ENCODE measurements at regions not wholly inside any gene's neighbourhood (a gene's known extent, or its start where the extent isn't known, plus 50 kb on each side); places are given as distances from the start of the nearest gene placed in this dataset.

- TF ChIP-seq CTCF (IDR thresholded peaks at IDR 0.05; ENCODE audit: insufficient read depth, low read length), result no peak
- TF ChIP-seq GABPA (IDR thresholded peaks at IDR 0.05; ENCODE audit: low read depth), result no peak
- no peak for TF ChIP-seq REST (IDR thresholded peaks at IDR 0.05; ENCODE audit: insufficient replicate concordance, low read depth)
- TF ChIP-seq SPI1 (IDR thresholded peaks at IDR 0.05; ENCODE audit: borderline replicate concordance, low read depth), result no peak
- TF ChIP-seq POLR2AphosphoS5 (IDR thresholded peaks at IDR 0.05; ENCODE audit: low read depth), result no peak
- H3K27ac ChIP-seq (replicated peaks), result no peak overlapping the region
- no peak for DNase-seq (ENCODE audit: low read depth in 1 of 2, low spot score in 1 of 2)
- no peaks in the 10 kb centered on the region for H3K27me3 ChIP-seq (ENCODE audit: insufficient read depth, poor library complexity, severe bottlenecking)
- no peak overlapping the region for H3K4me3 ChIP-seq (replicated peaks; ENCODE audit: insufficient read depth, low read length)
These were observed 507.3 kb upstream of the ARID1B start for GRCh38 chr6:156269751-156270369.

DNA sequence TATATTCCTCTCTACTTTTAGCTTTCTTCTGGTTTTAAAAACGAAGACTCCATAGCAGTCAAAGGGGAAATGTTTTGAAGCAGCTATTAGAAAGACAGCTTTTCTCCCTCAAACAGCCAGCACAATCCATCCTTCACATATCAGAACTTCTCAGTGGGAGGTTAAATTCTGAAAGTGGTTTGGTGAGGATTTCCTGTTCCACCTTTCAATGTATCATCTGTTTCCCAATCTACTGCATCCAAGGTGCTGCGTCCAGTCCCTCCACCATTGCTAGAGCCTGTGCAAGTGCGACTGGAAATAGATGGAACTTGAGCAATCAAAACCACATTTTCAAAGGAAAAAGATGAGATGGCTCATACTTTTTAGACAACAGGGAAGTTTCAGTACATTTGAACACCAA lies 508.3 kb upstream of the ARID1B start:
- DNase-seq (ENCODE audit: low read depth in 1 of 2, low spot score in 1 of 2), result no peak
- Histone ChIP-seq H3K27me3 (ENCODE audit: insufficient read depth, poor library complexity, severe bottlenecking) (no peaks in the 10 kb centered on the region), H3K27ac (replicated peaks) (no peak overlapping the region), H3K4me3 (replicated peaks; ENCODE audit: insufficient read depth, low read length) (no peak overlapping the region)
- TF ChIP-seq POLR2AphosphoS5 (IDR thresholded peaks at IDR 0.05; ENCODE audit: low read depth), result no peak
- TF ChIP-seq SPI1 (IDR thresholded peaks at IDR 0.05; ENCODE audit: borderline replicate concordance, low read depth), result no peak
- TF ChIP-seq CTCF (IDR thresholded peaks at IDR 0.05; ENCODE audit: insufficient read depth, low read length), result no peak
- no peak for TF ChIP-seq GABPA (IDR thresholded peaks at IDR 0.05; ENCODE audit: low read depth)
- no peak for TF ChIP-seq REST (IDR thresholded peaks at IDR 0.05; ENCODE audit: insufficient replicate concordance, low read depth)

- no peak overlapping the region for H3K4me3 ChIP-seq (replicated peaks; ENCODE audit: insufficient read depth, low read length)
- TF ChIP-seq SPI1 (IDR thresholded peaks at IDR 0.05; ENCODE audit: borderline replicate concordance, low read depth) (no peak), POLR2AphosphoS5 (IDR thresholded peaks at IDR 0.05; ENCODE audit: low read depth) (no peak), CTCF (IDR thresholded peaks at IDR 0.05; ENCODE audit: insufficient read depth, low read length) (no peak), GABPA (IDR thresholded peaks at IDR 0.05; ENCODE audit: low read depth) (no peak), REST (IDR thresholded peaks at IDR 0.05; ENCODE audit: insufficient replicate concordance, low read depth) (no peak)
- no peak for DNase-seq (ENCODE audit: low read depth in 1 of 2, low spot score in 1 of 2)
- H3K27me3 ChIP-seq (ENCODE audit: insufficient read depth, poor library complexity, severe bottlenecking), result no peaks in the 10 kb centered on the region
- no peak overlapping the region for H3K27ac ChIP-seq (replicated peaks)
These were observed 515.2 kb upstream of the ARID1B start for GRCh38 chr6:156262014-156262413.
